Hepatocyte (in vitro differentiated cells): ENCODE measurements at regions not wholly inside any gene's neighbourhood (a gene's known extent, or its start where the extent isn't known, plus 50 kb on each side); places are given as distances from the start of the nearest gene placed in this dataset.

Experiments
- DNase-seq: peaks from one replicate; pipeline ENCODE4 v3.0.0-alpha.2; 2016; ENCODE audit warnings: low spot score
- H2AFZ ChIP-seq: fragments of 200-600 bp; sonication (generic); 2 replicates; pipeline ENCODE4 v1.6.0; 2016; ENCODE audit warnings: antibody characterized with exemption, mild to moderate bottlenecking
- H3K27ac ChIP-seq: fragments of 200-600 bp; sonication (generic); 2 replicates; pipeline ENCODE4 v1.5.1; 2016; ENCODE audit warnings: mild to moderate bottlenecking
- H3K27me3 ChIP-seq: fragments of 200-600 bp; sonication (generic); 2 replicates; pipeline ENCODE4 v1.6.1; 2016
- H3K36me3 ChIP-seq: fragments of 200-600 bp; sonication (generic); replicated peaks from 2 replicates; pipeline ENCODE4 v1.5.1; 2016; ENCODE audit warnings: low read depth; ENCODE audit not compliant: insufficient read depth
- H3K4me1 ChIP-seq: fragments of 200-600 bp; sonication (generic); 2 replicates; pipeline ENCODE4 v1.5.1; 2016; ENCODE audit warnings: mild to moderate bottlenecking, moderate library complexity; ENCODE audit not compliant: insufficient read depth
- H3K4me2 ChIP-seq: fragments of 200-600 bp; sonication (generic); 2 replicates; pipeline ENCODE4 v1.6.0; 2016
- H3K4me3 ChIP-seq: fragments of 200-600 bp; sonication (generic); 2 replicates; pipeline ENCODE4 v1.5.1; 2016; ENCODE audit warnings: mild to moderate bottlenecking
- H3K79me2 ChIP-seq: fragments of 200-600 bp; sonication (generic); 2 replicates; pipeline ENCODE4 v1.6.0; 2017; ENCODE audit warnings: mild to moderate bottlenecking
- H3K9me2 ChIP-seq: fragments of 200-600 bp; sonication (generic); replicated peaks from 2 replicates; pipeline ENCODE4 v1.6.0; 2017; ENCODE audit warnings: mild to moderate bottlenecking; ENCODE audit not compliant: insufficient read depth
- H3K9me3 ChIP-seq: fragments of 200-600 bp; sonication (generic); 2 replicates; pipeline ENCODE4 v1.5.1; 2016; ENCODE audit warnings: low read depth, mild to moderate bottlenecking
- H4K20me1 ChIP-seq: fragments of 200-600 bp; sonication (generic); 2 replicates; pipeline ENCODE4 v1.6.0; 2016; ENCODE audit warnings: mild to moderate bottlenecking; ENCODE audit not compliant: insufficient read depth, poor library complexity, severe bottlenecking
- CTCF ChIP-seq: fragments of 200-600 bp; sonication (generic); IDR thresholded peaks from 2 replicates; pipeline ENCODE4 v1.5.1; 2016; ENCODE audit warnings: antibody characterized with exemption, mild to moderate bottlenecking; ENCODE audit not compliant: poor library complexity
- EZH2 ChIP-seq: fragments of 200-600 bp; sonication (generic); IDR thresholded peaks from 2 replicates; pipeline ENCODE4 v1.6.1; 2016; ENCODE audit warnings: antibody characterized with exemption, mild to moderate bottlenecking, borderline replicate concordance
- EZH2phosphoT487 ChIP-seq: fragments of 200-600 bp; sonication (generic); IDR thresholded peaks from one replicate; pipeline ENCODE4 v1.6.1; 2018; ENCODE audit warnings: antibody characterized with exemption, mild to moderate bottlenecking, low read depth, moderate library complexity; ENCODE audit not compliant: unreplicated experiment, severe bottlenecking
- WGBS: methylation state at CpG from one replicate; pipeline ENCODE4 v1.1.6; 2016; ENCODE audit warnings: low lambda C conversion rate; ENCODE audit errors: missing lambda C conversion rate; 5-methylcytosine and 5-hydroxymethylcytosine counted together

GRCh38 chr16:79909571-79909970, 309.0 kb upstream of the MAF start:
- H4K20me1 ChIP-seq: no peaks in the 10 kb centered on the region
- no peaks in the 10 kb centered on the region for H3K9me3 ChIP-seq
- peaks cover 3% of the 10 kb centered on the region for H3K4me1 ChIP-seq
- H3K4me3 ChIP-seq: no peak overlapping the region
- WGBS: 76% methylated on average over 7 of the region's 7 CpGs
- no peak for TF ChIP-seq EZH2phosphoT487
- no peak for TF ChIP-seq CTCF
- no peak for TF ChIP-seq EZH2
- H3K79me2 ChIP-seq: no peaks in the 10 kb centered on the region
- DNase-seq: no peak
- no peak overlapping the region for H3K27ac ChIP-seq
- H3K4me2 ChIP-seq: no peak overlapping the region
- H3K27me3 ChIP-seq: no peaks in the 10 kb centered on the region
- no peak overlapping the region for H2AFZ ChIP-seq
- H3K36me3 ChIP-seq: no peaks in the 10 kb centered on the region
- no peaks in the 10 kb centered on the region for H3K9me2 ChIP-seq

GRCh38 chr16:79903471-79903870, 302.9 kb upstream of the MAF start:
- no peak for DNase-seq
- no peaks in the 10 kb centered on the region for H3K79me2 ChIP-seq
- TF ChIP-seq CTCF (no peak), EZH2 (no peak), EZH2phosphoT487 (no peak)
- 88% methylated on average over 1 of the region's 1 CpG for WGBS
- no peak overlapping the region for H3K4me3 ChIP-seq
- H2AFZ ChIP-seq: no peak overlapping the region
- no peak overlapping the region for H3K27ac ChIP-seq
- no peak overlapping the region for H3K4me2 ChIP-seq
- no peaks in the 10 kb centered on the region for H3K9me3 ChIP-seq
- H3K36me3 ChIP-seq: no peaks in the 10 kb centered on the region
- H4K20me1 ChIP-seq: no peaks in the 10 kb centered on the region
- H3K4me1 ChIP-seq: peaks cover 22% of the 10 kb centered on the region
- H3K9me2 ChIP-seq: no peaks in the 10 kb centered on the region
- no peaks in the 10 kb centered on the region for H3K27me3 ChIP-seq

- no peaks in the 10 kb centered on the region for H3K9me3 ChIP-seq
- H3K79me2 ChIP-seq: no peaks in the 10 kb centered on the region
- no peaks in the 10 kb centered on the region for H3K27me3 ChIP-seq
- no peak overlapping the region for H3K27ac ChIP-seq
- H3K9me2 ChIP-seq: no peaks in the 10 kb centered on the region
- no peaks in the 10 kb centered on the region for H4K20me1 ChIP-seq
- 92% methylated on average over 4 of the region's 4 CpGs for WGBS
- no peak overlapping the region for H3K4me3 ChIP-seq
- H2AFZ ChIP-seq: no peak overlapping the region
- DNase-seq: no peak
- H3K36me3 ChIP-seq: no peaks in the 10 kb centered on the region
- H3K4me2 ChIP-seq: no peak overlapping the region
- peaks cover 27% of the 10 kb centered on the region for H3K4me1 ChIP-seq
- TF ChIP-seq EZH2: no peak
- no peak for TF ChIP-seq CTCF
- TF ChIP-seq EZH2phosphoT487: no peak
Observed at GRCh38 chr16:79902351-79902750, 301.8 kb upstream of the MAF start.

GRCh38 chr16:79901522-79901921, 301.0 kb upstream of the MAF start:
- H3K79me2 ChIP-seq: no peaks in the 10 kb centered on the region
- H3K9me2 ChIP-seq: no peaks in the 10 kb centered on the region
- H3K4me3 ChIP-seq: no peak overlapping the region
- no peaks in the 10 kb centered on the region for H3K9me3 ChIP-seq
- no peak for DNase-seq
- TF ChIP-seq EZH2phosphoT487 (no peak), EZH2 (no peak), CTCF (no peak)
- H3K36me3 ChIP-seq: no peaks in the 10 kb centered on the region
- H3K27me3 ChIP-seq: no peaks in the 10 kb centered on the region
- H3K4me2 ChIP-seq: no peak overlapping the region
- H3K4me1 ChIP-seq: peaks cover 33% of the 10 kb centered on the region
- H3K27ac ChIP-seq: no peak overlapping the region
- no peak overlapping the region for H2AFZ ChIP-seq
- WGBS: 97% methylated on average over 4 of the region's 4 CpGs
- H4K20me1 ChIP-seq: no peaks in the 10 kb centered on the region
